HG03025 (cell line): ENCODE measurements at regions not wholly inside any gene's neighbourhood (a gene's known extent, or its start where the extent isn't known, plus 50 kb on each side); places are given as distances from the start of the nearest gene placed in this dataset.
"Not testable (repeated sequence)": the region's sequence is repeated elsewhere in the genome, so short reads cannot be mapped to it uniquely, and the experiment has no call there.

Source experiments
- ATAC-seq: cut with Tn5 transposase; IDR thresholded peaks from one replicate; pipeline ENCODE4 v1.9.1; 2021; ENCODE audit warnings: mild to moderate bottlenecking, moderate library complexity; ENCODE audit not compliant: unreplicated experiment, low FRiP score

GRCh38 chr15:69595009-69595791 lies 142.6 kb downstream of the RPLP1 start:
- no peak for ATAC-seq

GRCh38 chr15:69597061-69597592 lies 144.5 kb downstream of the RPLP1 start:
- ATAC-seq, result no peak

DNA sequence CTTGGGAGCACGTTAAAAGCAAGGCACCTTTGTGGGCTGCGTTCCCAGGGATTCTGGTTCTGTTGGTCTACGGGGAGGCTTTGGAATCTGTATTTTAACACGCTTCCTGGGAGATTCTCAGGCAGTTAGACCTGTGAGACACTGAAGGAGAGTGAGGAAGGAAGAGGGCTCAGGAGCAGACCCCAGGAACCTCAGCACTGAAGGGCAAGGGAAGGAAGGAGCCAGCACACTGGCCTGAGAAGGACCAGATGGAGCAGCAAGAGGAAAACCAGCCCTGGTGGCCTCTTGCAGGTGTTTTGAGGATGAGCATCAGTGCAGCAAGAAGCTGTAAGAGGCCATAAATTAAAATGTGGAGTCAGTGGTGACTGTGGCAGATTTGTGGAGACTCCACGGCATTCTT lies 146.7 kb downstream of the RPLP1 start:
- no peak for ATAC-seq

- ATAC-seq, result no peak
Measured at GRCh38 chr15:69600556-69601085, 148.0 kb downstream of the RPLP1 start.

DNA sequence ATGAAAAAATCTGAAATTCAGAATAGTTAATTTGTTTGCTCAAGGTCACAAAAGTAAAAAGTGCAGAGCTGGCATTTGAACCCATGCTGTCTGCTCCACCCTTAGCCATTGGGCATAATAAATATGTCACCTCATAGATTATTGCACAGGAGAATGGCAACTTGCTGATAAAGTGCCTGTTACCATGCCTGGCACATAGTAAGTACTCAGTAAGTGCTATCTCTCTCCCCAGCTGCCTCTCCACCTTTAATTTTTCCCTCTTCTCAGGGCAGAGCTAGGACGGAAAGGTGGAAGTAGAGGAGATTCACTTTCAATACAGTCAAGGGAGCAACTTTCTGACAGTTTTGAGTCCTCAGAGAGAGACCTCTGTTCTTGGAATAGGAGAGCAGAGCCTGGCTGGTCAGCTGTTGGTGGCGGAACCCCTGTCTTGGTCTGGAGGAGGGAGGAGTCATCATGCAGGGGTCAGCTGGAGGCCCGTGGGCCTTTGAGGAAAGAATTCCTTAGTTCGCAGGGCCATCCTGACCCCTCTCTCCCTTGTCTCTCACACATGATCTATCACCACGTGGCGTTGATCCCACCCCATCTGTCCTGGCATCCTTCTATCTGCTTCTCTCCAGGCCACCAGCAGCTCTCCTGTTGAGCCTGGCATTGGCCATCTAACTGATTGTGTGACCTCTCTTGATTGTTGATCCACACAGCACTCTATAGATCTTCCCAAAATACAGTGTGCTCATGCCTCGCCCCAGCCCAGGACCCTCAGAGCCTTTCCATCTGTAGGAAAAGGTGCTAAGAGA lies 149.3 kb downstream of the RPLP1 start:
- ATAC-seq, result no peak

DNA sequence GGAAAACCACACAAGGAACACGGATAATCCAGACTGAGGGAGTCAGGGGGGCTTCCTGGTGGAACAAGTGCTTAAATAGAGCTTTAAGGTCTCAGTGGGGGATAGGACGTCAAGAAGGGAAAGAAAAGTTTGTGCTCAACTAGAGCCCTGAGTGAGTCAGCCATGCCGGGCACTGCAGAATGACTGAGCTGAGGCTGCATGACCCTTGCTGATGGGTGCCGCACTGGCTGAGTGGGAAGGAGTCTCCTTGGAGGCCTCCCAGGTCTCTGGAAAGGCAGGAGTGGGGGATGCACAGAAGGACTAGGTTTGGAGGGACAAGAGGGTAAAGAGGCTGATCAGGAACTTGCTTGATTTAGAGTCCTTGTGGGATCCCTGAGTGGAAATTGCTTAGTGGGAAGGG lies 150.3 kb downstream of the RPLP1 start:
- ATAC-seq, result no peak

- no peak for ATAC-seq
Measured at GRCh38 chr15:69603369-69604071, 150.9 kb downstream of the RPLP1 start.

DNA sequence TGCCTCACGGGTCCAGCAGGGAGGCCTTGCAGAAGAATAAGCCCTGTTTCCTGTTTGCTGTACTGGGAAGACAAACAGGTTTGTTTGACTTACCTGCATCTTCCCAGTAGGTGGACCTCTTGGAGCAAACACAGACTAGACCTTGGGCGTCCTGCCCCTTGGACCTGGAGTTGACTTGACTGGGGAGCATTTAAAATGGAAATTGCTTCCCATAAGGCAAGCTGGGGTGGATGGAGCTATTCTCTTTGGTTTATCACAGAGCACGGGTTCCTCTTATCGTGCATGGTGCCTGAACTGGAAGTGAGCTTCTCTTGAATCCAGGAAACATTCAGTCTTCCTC lies 151.4 kb downstream of the RPLP1 start:
- ATAC-seq, result no peak

GRCh38 chr15:69606144-69606543 lies 153.5 kb downstream of the RPLP1 start:
- ATAC-seq, result no peak

- no peak for ATAC-seq
Measured at GRCh38 chr15:69606921-69607500, 154.4 kb downstream of the RPLP1 start.

DNA sequence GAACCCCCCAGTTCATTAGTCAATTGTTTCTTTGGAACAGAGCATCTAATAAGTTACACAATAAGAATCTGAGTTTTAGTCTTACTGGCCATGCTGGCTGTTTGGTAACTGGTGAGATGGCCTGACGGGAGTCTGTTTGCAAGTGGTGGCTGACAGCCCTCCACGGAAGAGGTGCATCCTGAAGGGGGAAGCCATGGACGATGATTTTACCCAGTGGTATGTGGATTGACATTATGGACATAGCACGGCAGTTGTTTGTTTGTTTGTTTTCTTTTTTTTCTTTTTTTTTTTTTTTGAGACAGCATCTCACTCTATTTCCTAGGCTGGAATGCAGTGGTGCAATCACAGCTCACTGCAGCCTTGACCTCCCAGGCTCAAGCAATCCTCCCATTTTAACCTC lies 156.0 kb downstream of the RPLP1 start:
- no peak for ATAC-seq

GRCh38 chr15:69609176-69609575 lies 156.6 kb downstream of the RPLP1 start:
- no peak for ATAC-seq

DNA sequence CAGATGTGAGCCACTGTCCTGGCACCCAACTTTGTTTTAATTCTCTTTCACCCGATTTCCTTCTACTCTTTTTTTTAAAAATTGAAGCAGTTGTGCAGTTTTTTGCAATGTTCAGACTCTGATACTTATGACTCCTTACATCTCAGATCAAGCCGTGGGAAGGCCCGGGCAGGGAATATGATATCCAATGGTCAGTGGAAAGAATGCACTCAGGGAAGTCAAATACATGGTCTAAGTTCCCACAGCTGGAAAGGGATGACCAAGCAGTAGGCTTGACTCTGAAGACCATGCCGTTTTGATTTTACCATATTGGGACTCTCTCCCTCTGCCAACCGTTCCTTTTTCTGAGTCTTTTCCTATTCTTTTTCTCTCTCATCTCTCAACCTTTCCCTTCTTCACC lies 157.2 kb downstream of the RPLP1 start:
- ATAC-seq, result no peak

DNA sequence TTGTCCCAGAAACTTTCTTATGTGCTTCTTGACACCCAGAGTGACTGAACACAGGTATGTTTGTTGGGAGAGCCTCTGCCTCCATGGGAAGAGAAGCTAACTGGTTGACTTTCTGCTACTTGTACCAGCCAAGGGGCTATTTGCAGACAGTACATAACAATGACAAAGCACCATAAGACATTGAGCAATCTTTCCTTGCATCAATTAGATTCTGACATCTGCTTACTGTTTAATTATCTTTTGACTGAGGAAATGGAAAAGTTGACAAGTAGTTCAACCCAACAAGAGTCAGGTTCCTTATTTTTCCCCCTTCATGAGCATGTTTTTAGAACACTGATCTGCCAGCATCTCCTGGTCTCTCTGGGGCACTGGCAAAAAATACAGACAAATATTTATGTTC lies 157.7 kb downstream of the RPLP1 start:
- no peak for ATAC-seq

GRCh38 chr15:69610858-69611257 lies 158.2 kb downstream of the RPLP1 start:
- no peak for ATAC-seq

- no peak for ATAC-seq
Measured at GRCh38 chr15:69612112-69612511, 159.5 kb downstream of the RPLP1 start.

GRCh38 chr15:69613182-69613581 lies 160.6 kb downstream of the RPLP1 start:
- no peak for ATAC-seq

- ATAC-seq, result no peak
Measured at GRCh38 chr15:69613988-69614387, 161.4 kb downstream of the RPLP1 start.

- ATAC-seq, result no peak
Measured at GRCh38 chr15:69615736-69616135, 163.1 kb downstream of the RPLP1 start.

GRCh38 chr15:69616558-69616957 lies 163.9 kb downstream of the RPLP1 start:
- no peak for ATAC-seq

DNA sequence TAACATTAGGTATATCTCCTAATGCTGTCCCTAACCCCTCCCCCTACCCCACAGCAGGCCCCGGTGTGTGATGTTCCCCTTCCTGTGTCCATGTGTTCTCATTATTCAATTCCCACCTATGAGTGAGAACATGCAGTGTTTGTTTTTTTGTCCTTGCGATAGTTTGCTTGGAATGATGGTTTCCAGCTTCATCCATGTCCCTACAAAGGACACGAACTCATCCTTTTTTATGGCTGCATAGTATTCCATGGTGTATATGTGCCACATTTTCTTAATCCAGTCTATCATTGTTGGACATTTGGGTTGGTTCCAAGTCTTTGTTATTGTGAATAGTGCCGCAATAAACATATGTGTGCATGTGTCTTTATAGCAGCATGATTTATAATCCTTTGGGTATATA lies 164.5 kb downstream of the RPLP1 start:
- ATAC-seq, result not testable (repeated sequence)
